ENCODE measurements at regions not wholly inside any gene's neighbourhood (a gene's known extent, or its start where the extent isn't known, plus 50 kb on each side); places are given as distances from the start of the nearest gene placed in this dataset.

GRCh38 chr14:34302654-34303053 lies 159.4 kb downstream of the SPTSSA start:
- H3K36me3 ChIP-seq (ENCODE audit: control insufficient read depth in 1 of 2, insufficient read depth in 2 of 2, low read depth in 1 of 2, low read length in 2 of 2): no peaks in the 10 kb centered on the region
- H3K79me1 ChIP-seq (replicated peaks; ENCODE audit: low read length, poor library complexity, severe bottlenecking): no peaks in the 10 kb centered on the region
- no peak overlapping the region for H2BK15ac ChIP-seq (ENCODE audit: low read depth, poor library complexity, severe bottlenecking)
- no peak overlapping the region for H4K8ac ChIP-seq (ENCODE audit: low read length)
- DNase-seq: no peak
- no peak overlapping the region for H3K14ac ChIP-seq (ENCODE audit: low read length in 2 of 2)
- H3K18ac ChIP-seq (ENCODE audit: low read depth in 1 of 2, low read length in 2 of 2): no peak overlapping the region
- peaks cover 2% of the 10 kb centered on the region for H3K4me1 ChIP-seq (ENCODE audit: control insufficient read depth, insufficient read depth, low read depth, low read length)
- H3K4me3 ChIP-seq (ENCODE audit: insufficient read depth in 1 of 2, low read depth in 1 of 2, low read length in 2 of 2): no peak overlapping the region
- H3K9me3 ChIP-seq (ENCODE audit: control insufficient read depth, low read length): no peaks in the 10 kb centered on the region
- H4K91ac ChIP-seq (ENCODE audit: low read length): no peak overlapping the region
- H3K4ac ChIP-seq (ENCODE audit: low read depth in 1 of 2, low read length in 2 of 2): no peak overlapping the region
- H3K23ac ChIP-seq (ENCODE audit: low read length in 2 of 2): no peak overlapping the region
- H2BK120ac ChIP-seq (ENCODE audit: low read depth, low read length): no peak overlapping the region
- H2BK5ac ChIP-seq (ENCODE audit: low read depth, low read length, poor library complexity, severe bottlenecking): no peak overlapping the region
- WGBS: 80% methylated on average over 6 of the region's 6 CpGs
- no peak overlapping the region for H3K9ac ChIP-seq (ENCODE audit: low read length)
- peaks cover 0 to 15% of the 10 kb centered on the region in 2 experiments for H3K27me3 ChIP-seq (ENCODE audit: control insufficient read depth in 1 of 2, insufficient read depth in 1 of 2, low read length in 2 of 2)
- no peak overlapping the region for H2AK5ac ChIP-seq (ENCODE audit: low read length, severe bottlenecking)
- H2BK12ac ChIP-seq (ENCODE audit: low read length in 2 of 2): no peak overlapping the region
- no peak overlapping the region for H2AFZ ChIP-seq (ENCODE audit: low read depth, low read length)
- H3K4me2 ChIP-seq (ENCODE audit: low read length, poor library complexity, severe bottlenecking): no peak overlapping the region
- H3K27ac ChIP-seq (ENCODE audit: low read length, poor library complexity, severe bottlenecking): no peak overlapping the region

GRCh38 chr14:34300882-34301734 lies 160.9 kb downstream of the SPTSSA start:
- H4K91ac ChIP-seq (ENCODE audit: low read length): no peak overlapping the region
- H3K27me3 ChIP-seq (ENCODE audit: control insufficient read depth in 1 of 2, insufficient read depth in 1 of 2, low read length in 2 of 2): peaks cover 0 to 15% of the 10 kb centered on the region in 2 experiments
- H3K18ac ChIP-seq (ENCODE audit: low read depth in 1 of 2, low read length in 2 of 2): no peak overlapping the region
- no peak overlapping the region for H4K8ac ChIP-seq (ENCODE audit: low read length)
- WGBS: no CpG with 5 or more reads among the region's 3 CpGs
- no peak overlapping the region for H3K4me2 ChIP-seq (ENCODE audit: low read length, poor library complexity, severe bottlenecking)
- no peak overlapping the region for H3K9ac ChIP-seq (ENCODE audit: low read length)
- no peaks in the 10 kb centered on the region for H3K79me1 ChIP-seq (replicated peaks; ENCODE audit: low read length, poor library complexity, severe bottlenecking)
- H3K4me3 ChIP-seq (ENCODE audit: insufficient read depth in 1 of 2, low read depth in 1 of 2, low read length in 2 of 2): no peak overlapping the region
- peaks cover 2% of the 10 kb centered on the region for H3K4me1 ChIP-seq (ENCODE audit: control insufficient read depth, insufficient read depth, low read depth, low read length)
- H2BK5ac ChIP-seq (ENCODE audit: low read depth, low read length, poor library complexity, severe bottlenecking): no peak overlapping the region
- peak; percentile 57 for DNase-seq
- no peak overlapping the region for H2AFZ ChIP-seq (ENCODE audit: low read depth, low read length)
- H3K23ac ChIP-seq (ENCODE audit: low read length in 2 of 2): no peak overlapping the region
- H3K4ac ChIP-seq (ENCODE audit: low read depth in 1 of 2, low read length in 2 of 2): no peak overlapping the region
- H2BK15ac ChIP-seq (ENCODE audit: low read depth, poor library complexity, severe bottlenecking): no peak overlapping the region
- no peaks in the 10 kb centered on the region for H3K9me3 ChIP-seq (ENCODE audit: control insufficient read depth, low read length)
- no peak overlapping the region for H2AK5ac ChIP-seq (ENCODE audit: low read length, severe bottlenecking)
- no peak overlapping the region for H3K27ac ChIP-seq (ENCODE audit: low read length, poor library complexity, severe bottlenecking)
- no peak overlapping the region for H3K14ac ChIP-seq (ENCODE audit: low read length in 2 of 2)
- no peak overlapping the region for H2BK120ac ChIP-seq (ENCODE audit: low read depth, low read length)
- H2BK12ac ChIP-seq (ENCODE audit: low read length in 2 of 2): no peak overlapping the region
- no peaks in the 10 kb centered on the region for H3K36me3 ChIP-seq (ENCODE audit: control insufficient read depth in 1 of 2, insufficient read depth in 2 of 2, low read depth in 1 of 2, low read length in 2 of 2)

GRCh38 chr14:34300330-34300729 lies 161.7 kb downstream of the SPTSSA start:
- H3K9me3 ChIP-seq (ENCODE audit: control insufficient read depth, low read length): no peaks in the 10 kb centered on the region
- no peak overlapping the region for H4K8ac ChIP-seq (ENCODE audit: low read length)
- no peak overlapping the region for H3K4me2 ChIP-seq (ENCODE audit: low read length, poor library complexity, severe bottlenecking)
- H3K14ac ChIP-seq (ENCODE audit: low read length in 2 of 2): no peak overlapping the region
- H2AFZ ChIP-seq (ENCODE audit: low read depth, low read length): no peak overlapping the region
- H3K36me3 ChIP-seq (ENCODE audit: control insufficient read depth in 1 of 2, insufficient read depth in 2 of 2, low read depth in 1 of 2, low read length in 2 of 2): no peaks in the 10 kb centered on the region
- H2BK5ac ChIP-seq (ENCODE audit: low read depth, low read length, poor library complexity, severe bottlenecking): no peak overlapping the region
- H2BK12ac ChIP-seq (ENCODE audit: low read length in 2 of 2): peak overlapping the region; percentile 18 to 84
- H3K27me3 ChIP-seq (ENCODE audit: control insufficient read depth in 1 of 2, insufficient read depth in 1 of 2, low read length in 2 of 2): peaks cover 0 to 13% of the 10 kb centered on the region in 2 experiments
- H3K27ac ChIP-seq (ENCODE audit: low read length, poor library complexity, severe bottlenecking): no peak overlapping the region
- no peak for DNase-seq
- H3K4me3 ChIP-seq (ENCODE audit: insufficient read depth in 1 of 2, low read depth in 1 of 2, low read length in 2 of 2): no peak overlapping the region
- H2BK15ac ChIP-seq (ENCODE audit: low read depth, poor library complexity, severe bottlenecking): no peak overlapping the region
- H3K79me1 ChIP-seq (replicated peaks; ENCODE audit: low read length, poor library complexity, severe bottlenecking): no peaks in the 10 kb centered on the region
- H3K18ac ChIP-seq (ENCODE audit: low read depth in 1 of 2, low read length in 2 of 2): no peak overlapping the region
- no peak overlapping the region for H3K4ac ChIP-seq (ENCODE audit: low read depth in 1 of 2, low read length in 2 of 2)
- H2AK5ac ChIP-seq (ENCODE audit: low read length, severe bottlenecking): no peak overlapping the region
- H3K4me1 ChIP-seq (ENCODE audit: control insufficient read depth, insufficient read depth, low read depth, low read length): peaks cover 2% of the 10 kb centered on the region
- H3K23ac ChIP-seq (ENCODE audit: low read length in 2 of 2): no peak overlapping the region
- no peak overlapping the region for H4K91ac ChIP-seq (ENCODE audit: low read length)
- WGBS: 94% methylated on average over 3 of the region's 3 CpGs
- no peak overlapping the region for H3K9ac ChIP-seq (ENCODE audit: low read length)
- H2BK120ac ChIP-seq (ENCODE audit: low read depth, low read length): no peak overlapping the region

GRCh38 chr14:34299360-34299759 lies 162.7 kb downstream of the SPTSSA start:
- Histone ChIP-seq H3K18ac (ENCODE audit: low read depth in 1 of 2, low read length in 2 of 2) (no peak overlapping the region), H3K4me3 (ENCODE audit: insufficient read depth in 1 of 2, low read depth in 1 of 2, low read length in 2 of 2) (no peak overlapping the region), H3K4ac (ENCODE audit: low read depth in 1 of 2, low read length in 2 of 2) (no peak overlapping the region), H4K8ac (ENCODE audit: low read length) (no peak overlapping the region), H3K14ac (ENCODE audit: low read length in 2 of 2) (no peak overlapping the region), H3K27ac (ENCODE audit: low read length, poor library complexity, severe bottlenecking) (no peak overlapping the region), H3K9ac (ENCODE audit: low read length) (no peak overlapping the region), H2BK12ac (ENCODE audit: low read length in 2 of 2) (no peak overlapping the region), H2BK5ac (ENCODE audit: low read depth, low read length, poor library complexity, severe bottlenecking) (no peak overlapping the region), H3K23ac (ENCODE audit: low read length in 2 of 2) (no peak overlapping the region), H3K9me3 (ENCODE audit: control insufficient read depth, low read length) (no peaks in the 10 kb centered on the region), H3K4me1 (ENCODE audit: control insufficient read depth, insufficient read depth, low read depth, low read length) (peaks cover 2% of the 10 kb centered on the region), H2AK5ac (ENCODE audit: low read length, severe bottlenecking) (no peak overlapping the region), H2AFZ (ENCODE audit: low read depth, low read length) (no peak overlapping the region), H3K36me3 (ENCODE audit: control insufficient read depth in 1 of 2, insufficient read depth in 2 of 2, low read depth in 1 of 2, low read length in 2 of 2) (no peaks in the 10 kb centered on the region), H3K79me1 (replicated peaks; ENCODE audit: low read length, poor library complexity, severe bottlenecking) (no peaks in the 10 kb centered on the region), H3K27me3 (ENCODE audit: control insufficient read depth in 1 of 2, insufficient read depth in 1 of 2, low read length in 2 of 2) (peaks cover 0 to 6% of the 10 kb centered on the region in 2 experiments), H2BK15ac (ENCODE audit: low read depth, poor library complexity, severe bottlenecking) (no peak overlapping the region), H2BK120ac (ENCODE audit: low read depth, low read length) (no peak overlapping the region), H3K4me2 (ENCODE audit: low read length, poor library complexity, severe bottlenecking) (no peak overlapping the region), H4K91ac (ENCODE audit: low read length) (no peak overlapping the region)
- no peak for DNase-seq
- WGBS: 61% methylated on average over 3 of the region's 3 CpGs

Measured in mesenchymal stem cell (in vitro differentiated cells and primary cell).